Skin of body (tissue), 1 donor: ENCODE measurements at regions not wholly inside any gene's neighbourhood (a gene's known extent, or its start where the extent isn't known, plus 50 kb on each side); places are given as distances from the start of the nearest gene placed in this dataset.

Experiments used
- DNase-seq: peaks from one replicate; lab custom pipeline; 2025; lab: John Stamatoyannopoulos, UW

DNA sequence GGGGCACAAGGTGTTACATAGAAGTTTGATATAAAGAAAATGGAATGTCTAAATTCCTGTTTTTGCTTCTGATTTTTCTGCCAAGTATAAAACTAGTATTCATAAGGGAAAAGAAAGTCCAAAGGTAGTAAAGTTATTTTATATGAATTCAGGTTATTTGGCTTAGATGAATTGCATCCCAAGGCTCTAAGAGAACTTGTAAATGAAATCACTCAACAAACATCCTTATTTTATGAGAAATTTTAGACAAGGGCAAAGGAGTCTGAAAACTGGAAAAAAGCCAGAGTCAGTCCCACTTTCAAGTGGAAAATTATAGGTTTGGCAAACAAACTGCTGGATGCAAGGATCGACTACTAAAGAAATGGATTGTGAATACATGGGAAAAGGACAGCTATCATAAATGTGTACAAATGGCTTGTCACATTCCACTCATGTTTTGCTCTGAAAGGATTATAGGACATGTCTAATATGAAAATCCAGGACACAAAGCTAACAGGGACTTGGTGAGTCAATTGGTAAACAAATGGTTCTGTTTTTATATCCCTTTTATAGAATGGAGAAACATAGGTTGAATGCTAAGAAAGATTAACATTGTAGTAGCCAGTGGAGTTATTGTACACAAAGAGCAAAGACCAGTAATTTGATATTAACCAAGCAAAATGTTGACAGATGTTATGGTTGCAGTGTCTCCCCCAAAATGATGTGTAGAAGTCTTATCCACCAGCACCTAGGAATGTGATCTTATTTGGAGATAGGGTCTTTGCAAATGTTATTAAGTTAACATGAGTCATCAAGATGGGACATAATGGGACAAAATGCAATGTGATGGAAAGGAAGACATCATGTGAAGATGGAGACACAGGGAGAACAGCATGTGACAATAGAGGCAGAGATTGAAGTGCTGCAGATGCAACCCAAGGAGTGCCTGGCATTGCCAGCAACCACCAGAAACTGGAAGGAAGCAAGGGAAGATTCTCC lies 495.7 kb downstream of the TLE1 start:
- no peak for DNase-seq

DNA sequence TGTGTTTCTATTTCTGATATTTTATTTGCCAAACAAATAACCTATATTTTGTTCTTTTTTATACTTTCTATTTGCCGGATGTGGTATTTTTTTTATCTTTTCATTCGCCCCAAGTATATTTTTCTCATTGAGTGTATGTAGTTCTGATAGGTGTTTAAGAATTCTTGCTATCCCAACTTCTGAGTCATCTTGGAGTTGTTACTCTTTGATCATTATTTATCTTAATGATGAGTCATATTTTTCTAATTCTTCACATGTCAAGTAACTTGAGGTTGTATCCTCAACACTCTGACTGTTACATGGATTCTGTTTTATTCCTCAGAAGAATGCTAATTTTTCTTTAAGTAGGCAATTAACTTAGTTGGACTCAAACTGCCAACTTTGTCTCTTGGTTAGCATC lies 498.1 kb downstream of the TLE1 start:
- DNase-seq = no peak

DNA sequence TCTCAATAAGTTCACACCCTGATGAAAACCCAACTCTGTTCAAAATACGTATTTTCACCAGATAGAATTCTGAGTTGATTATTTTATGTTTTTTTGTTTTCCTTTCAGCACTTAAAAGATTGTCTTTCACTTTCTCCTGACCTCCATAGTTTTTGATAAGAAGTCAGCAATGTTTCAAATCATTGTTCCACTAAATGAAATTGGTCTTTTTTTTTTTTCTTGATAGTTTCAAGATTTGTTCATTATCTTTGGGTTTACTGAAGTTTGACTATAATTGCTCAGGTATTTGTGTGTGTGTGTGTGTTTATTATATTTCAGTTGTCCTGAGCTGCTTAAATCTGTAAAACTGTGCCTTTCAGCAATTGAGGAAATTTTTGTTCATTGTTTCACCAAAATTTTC lies 498.7 kb downstream of the TLE1 start:
- DNase-seq = no peak

DNA sequence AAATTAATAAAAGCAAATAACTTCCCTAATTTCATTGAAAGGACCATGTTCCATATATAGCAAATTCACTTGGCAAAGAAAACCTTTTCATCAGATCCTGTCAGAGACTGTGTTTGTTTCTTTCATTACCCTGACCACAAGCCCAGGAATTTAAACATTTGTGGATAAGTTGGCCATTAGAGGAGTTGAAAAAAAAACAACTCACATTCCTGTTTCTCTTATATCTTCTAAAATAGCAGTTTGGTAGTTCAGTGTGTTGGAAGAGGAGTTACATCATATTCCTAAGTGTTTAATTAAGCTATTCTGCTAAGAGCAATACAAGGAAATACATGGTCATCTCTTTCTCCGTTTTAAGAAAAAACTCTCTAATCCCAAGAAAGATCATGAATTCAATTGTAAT lies 505.6 kb downstream of the TLE1 start:
- DNase-seq = no peak

DNA sequence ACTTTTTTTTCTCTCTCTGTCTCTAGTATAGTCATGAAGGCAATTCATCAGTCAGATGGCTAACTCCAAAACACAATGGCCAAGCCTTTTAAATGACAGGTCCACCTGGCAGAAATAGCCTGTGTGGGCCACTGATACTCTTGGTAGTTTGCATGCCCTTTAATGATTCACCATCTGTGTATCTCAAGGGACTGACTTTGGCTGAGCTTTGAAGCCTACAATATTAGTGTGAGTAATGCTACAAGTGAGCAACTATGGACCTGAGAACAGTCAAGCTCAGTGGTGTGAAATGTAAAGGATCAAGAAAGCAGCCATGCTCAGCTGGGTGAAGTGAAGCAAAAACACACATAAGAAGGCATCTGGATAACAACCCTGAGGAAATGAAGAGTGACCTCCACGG lies 506.9 kb downstream of the TLE1 start:
- no peak for DNase-seq

DNA sequence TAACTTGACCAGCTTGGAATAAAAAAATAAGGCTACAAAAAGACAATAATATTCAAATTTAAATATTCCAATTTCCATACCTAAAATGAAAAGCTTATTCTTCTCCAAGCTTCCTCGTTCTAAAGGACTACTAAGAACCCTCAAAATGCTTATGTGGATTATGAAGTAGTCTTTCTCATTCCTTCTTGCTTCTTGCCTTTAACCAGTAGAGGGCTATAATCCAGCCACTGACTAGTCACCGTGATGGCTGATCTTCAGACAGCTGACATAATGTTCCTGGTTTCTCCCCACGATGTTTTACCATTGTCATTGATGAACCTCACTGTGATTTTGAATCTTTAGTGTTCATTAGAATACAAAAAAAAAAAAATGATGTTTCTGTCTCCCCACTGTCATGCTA lies 515.3 kb downstream of the TLE1 start:
- no peak for DNase-seq

DNA sequence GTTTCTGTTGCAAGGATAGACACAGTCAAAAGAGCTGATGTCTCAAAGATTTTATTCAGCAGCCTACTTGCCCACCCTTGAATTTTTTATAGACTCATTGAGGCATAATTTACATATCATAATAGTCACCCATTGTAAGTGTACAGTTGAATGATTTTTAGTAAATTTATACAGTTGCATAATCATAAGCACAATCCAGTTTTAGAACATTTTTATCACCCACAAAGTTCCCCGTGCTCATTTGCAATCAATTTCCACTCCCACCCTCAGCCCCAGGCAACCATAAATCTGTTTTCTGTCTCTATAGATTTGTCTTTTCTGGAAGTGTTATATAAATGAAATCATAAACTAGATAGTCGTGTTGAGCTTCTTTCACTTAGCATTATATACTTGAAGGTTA lies 517.7 kb downstream of the TLE1 start:
- DNase-seq = no peak

DNA sequence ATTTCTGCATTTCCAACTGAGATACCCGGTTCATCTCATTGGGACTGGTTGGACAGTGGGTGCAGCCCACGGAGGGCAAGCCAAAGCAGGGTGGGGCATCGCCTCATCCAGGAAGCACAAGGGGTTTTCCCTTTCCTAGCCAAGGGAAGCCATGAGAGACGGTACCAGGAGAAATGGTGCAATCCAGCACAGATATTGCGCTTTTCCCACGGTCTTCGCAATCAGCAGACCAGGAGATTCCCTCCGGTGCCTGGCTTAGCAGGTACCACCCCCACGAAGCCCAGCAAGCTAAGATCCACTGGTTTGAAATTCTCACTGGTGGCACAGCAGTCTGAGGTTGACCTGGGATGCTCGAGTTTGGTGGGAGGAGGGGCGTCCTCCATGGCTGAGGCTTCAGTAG lies 527.0 kb downstream of the TLE1 start:
- no peak for DNase-seq

DNA sequence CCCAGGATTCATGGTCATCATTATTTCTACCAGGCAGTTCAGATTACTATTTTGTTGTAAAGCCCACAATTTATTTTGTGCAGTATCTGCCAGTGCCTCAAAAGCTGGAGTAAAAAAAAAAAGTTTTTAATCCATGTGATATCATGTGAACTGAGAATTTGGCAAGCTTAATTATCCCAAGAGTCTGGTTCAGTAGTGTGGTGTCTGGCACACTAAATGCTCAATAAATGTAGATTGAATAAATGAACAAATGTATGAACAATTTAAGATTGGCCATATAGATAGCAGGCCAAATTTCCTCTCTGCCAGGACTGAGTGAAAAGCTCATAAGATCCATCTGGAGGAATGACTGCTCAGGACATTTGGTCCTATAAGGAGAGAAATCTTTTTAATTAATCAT lies 533.0 kb downstream of the TLE1 start:
- DNase-seq = no peak

DNA sequence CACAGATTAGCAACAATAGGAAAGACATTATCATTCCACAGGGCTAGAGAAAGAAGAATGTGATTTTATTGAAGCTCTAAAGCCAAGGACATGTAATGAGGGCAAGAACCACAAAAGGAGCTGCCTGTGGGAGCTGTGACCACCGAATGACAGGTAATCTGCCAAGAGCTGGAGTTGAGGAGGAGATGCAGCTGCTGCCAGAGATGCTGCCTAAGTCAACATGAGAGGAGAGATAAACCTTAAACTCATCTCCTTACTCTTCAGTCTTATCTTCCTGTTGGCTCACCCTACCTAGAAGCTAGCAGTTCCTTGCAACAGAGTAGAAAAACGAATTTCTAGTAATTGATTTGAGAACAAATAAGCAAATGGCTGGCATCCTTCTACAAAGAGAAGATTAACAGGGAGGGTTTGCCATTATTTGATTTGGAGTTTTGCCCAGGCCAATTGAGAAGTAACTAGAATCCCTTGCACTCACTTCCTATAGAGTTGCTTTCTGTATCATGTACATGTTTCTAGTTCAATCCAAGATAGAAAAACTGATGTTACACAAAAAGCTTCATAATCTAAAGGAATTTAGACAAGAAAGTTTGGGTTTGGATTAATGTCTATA lies 539.2 kb downstream of the TLE1 start:
- no peak for DNase-seq

DNA sequence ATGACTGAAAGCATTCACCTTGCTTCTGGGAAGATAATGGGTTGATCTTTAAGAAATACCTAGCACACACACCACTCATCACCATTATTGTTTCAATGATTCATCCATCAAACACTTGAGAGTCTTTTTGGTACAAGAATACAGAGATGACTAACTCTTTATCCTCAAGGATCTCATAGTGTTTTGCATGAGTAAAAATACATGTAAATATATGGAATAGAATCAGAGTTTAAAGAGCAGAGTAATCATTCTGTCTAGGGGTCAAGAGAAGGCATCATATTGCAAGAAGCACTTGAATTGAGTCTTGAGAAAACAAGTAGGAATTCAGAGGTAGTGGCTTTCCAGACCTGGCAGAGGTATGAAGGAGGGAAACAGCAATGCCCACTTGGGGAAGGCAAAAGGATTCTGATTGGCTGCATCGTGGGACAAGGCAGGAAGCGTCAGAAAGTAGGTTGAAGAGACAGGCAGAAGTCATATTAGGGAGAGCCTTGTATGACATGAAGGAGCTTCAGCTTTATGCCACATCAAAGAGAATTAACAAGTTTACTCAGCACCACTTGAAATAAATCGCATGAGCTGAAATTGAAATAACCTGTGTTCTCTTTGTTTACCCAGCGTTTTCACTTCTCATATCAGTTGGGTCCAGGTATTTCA lies 542.5 kb downstream of the TLE1 start:
- DNase-seq = no peak

DNA sequence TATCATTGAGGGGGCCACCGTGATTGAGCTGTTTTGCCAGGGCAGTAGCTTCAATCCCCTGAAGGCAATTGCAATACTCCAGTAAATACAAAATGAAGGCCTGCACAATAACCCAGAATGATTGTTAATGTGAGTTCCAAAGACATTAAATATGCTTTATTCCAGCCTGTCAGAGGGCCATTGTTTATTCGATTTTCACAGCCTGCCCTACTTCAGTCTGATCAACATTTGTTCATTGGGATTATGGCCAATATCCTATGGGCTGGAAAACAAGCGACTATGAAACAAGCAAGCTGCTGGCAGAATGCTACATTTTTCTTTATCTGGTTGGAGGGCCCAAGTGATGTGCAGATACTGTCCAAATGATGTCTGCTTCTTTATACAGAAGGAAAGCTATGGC lies 543.1 kb downstream of the TLE1 start:
- DNase-seq = no peak

DNA sequence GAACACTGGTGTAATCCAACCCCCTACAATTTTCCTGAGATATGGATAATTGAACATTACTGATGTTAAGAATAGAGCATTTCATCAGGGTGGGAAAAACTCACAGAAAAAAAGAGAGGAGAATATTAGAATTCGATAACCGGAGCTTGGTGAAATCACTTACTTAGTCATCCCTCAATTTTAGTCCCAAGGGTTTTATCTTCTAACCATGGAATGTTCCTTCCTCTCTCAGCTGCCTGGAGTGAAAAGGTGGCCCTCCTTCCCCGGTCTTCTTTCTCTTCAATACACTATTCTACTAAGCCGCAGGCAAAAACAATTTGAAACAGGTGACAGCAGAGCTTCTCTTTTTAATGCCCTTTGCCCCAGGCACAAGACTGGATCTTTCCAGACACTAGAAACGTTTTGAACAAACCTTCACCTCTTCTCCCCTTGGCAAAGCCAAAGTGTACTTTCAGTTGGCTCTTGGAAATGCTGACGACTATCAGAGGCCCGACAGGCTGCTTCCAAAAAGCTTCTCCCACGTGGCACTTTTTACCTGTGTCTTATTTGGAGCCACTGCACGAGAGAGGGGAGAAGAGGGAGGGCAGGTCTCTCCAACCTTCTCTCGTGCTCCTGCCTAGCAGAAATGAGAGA lies 543.9 kb downstream of the TLE1 start:
- DNase-seq = no peak

DNA sequence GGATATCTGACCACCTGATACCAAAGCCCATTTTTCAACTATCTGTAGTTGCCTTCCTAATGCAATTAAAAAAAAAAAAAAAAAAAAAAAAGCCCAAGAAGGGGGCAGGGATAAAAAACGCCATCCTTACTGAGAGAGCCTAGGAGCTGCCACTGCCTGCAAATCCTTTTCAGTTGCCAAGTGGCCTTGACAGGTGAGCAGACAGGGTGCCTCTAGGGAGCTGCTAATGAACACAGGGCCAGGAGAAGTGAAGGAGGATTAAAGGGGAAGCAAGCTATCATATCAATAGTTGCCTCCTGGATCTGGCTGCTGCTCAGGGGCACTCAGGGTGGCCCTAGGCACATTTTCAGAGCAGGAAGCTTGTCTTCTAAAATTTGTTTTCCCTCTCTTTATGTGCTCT lies 547.4 kb downstream of the TLE1 start:
- no peak for DNase-seq

DNA sequence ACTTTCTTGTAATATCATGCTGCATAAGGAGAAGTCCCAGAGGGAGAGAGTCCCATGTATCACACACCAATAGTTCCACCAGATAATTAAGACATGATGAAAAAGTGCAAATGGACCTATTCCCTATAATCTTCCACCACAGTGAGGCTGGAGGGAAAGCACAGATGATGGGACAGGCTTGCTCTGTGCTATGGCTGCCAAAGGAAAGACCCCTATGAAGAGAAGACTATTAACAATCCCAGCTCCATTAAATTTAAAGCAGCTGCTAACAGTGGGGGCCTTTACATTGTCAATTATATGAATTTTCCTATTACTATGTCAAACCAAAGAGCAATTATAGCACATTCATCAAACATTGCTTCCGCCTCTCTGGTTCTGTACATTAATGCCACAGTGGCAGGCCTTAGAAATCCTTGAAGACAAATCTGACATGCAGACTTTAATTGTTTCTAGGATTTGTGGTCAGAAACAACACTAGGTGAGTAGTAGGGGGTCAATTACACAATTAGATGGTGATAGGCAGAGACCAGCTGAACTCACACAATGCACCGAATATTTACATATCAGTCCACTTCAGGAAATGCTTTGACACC lies 551.3 kb downstream of the TLE1 start:
- DNase-seq = no peak

DNA sequence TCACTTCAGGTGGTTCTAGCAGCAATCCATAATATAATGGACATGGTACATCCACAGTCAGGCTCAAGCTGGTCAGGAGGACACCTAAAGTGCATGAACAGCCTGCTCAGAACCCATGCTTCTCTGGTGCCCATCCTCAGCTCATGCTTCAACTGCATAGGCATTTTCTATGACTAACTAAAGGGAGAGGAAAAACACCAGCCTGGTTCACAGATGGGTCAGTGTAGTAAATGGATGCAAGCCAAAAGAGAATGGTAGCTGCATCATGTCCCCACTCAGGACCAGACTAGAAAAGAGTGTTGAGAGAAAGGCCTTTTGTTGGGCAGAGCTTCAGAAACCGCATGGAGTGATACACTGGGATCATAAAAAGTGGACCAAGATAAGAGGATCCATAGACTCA lies 556.6 kb downstream of the TLE1 start:
- no peak for DNase-seq

DNA sequence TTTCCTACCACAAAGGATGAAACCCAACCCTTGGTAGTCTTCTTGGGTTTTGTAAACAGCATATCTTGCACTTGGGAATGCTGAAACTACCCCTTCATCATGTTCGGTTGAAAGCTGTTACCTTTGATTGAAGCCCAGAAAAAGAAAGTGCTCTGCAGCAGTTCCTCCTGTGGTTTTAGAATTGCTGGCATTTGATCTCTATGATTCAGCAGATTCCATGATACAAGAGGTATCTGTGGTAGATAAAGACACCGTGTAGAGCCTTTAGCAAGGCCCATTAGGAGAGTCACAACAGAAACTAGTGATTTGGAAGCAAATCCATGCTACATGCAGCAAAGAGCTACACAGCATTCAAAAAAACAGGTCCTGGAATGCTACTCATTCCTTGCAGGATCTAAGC lies 557.0 kb downstream of the TLE1 start:
- DNase-seq = no peak

DNA sequence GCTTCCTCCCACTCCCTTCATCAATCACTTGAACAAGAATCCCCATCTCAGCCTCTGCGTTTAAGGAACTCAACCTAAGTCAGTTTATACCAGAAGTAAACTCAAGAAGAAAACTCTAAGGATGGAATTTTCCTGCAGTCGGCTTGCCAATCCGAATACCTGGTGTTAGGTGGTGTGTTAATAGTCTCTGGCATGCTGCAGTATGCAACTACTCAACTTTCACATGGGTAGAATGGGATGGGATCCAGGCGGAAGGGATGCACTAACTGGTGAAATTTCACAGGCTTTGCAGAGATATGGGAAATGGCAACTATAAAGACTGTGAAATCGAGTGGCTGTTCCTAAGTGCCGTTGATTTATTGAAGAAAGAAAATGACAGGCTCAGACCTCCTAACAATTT lies 560.6 kb downstream of the TLE1 start:
- DNase-seq = no peak

DNA sequence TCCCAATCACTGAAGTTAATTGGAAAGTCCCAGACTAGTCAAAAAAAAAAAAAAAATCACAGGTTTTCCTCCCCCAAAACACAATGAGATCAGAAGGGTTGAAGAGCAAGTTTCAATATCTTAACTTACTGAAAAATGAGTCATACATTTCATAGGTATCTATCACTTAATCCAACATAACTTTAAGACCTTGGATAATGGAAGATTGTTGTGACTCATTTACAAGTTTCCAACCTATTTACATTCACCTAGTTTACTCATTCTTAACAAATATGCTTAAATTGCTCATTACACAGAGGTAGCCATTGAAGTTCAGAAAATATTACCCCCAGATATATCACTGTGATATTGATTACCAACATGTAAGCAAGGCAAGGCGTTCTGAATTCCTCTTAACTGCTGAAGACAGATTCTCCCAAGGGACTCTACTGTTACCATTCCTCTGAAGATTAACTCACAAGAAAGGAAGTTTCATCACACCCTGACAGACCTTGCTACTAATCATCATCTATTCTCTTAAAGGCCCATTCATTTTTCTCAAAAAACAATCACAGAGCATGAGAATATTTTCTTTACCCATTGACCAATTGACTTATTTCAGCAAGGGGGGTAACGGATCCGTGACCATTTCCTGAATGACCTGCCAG lies 563.8 kb downstream of the TLE1 start:
- no peak for DNase-seq

DNA sequence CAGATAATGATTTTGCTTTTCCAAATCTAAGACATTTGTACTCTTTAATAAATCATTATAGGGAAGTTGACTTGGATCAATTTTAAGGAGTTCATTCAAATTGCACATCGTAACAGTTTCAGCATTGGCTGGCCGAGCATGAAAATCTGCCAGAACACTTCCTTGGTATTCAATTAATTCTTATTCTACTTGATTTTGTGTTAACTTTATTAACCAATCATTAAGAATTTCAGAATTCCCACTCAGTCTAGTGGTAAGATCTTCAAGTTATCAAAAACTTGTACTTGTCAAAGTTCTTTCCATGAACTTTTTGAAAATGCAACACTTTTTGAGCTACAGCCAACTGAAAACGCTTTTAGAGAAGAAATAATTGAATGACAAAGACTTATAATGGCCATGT lies 565.8 kb downstream of the TLE1 start:
- DNase-seq = no peak

DNA sequence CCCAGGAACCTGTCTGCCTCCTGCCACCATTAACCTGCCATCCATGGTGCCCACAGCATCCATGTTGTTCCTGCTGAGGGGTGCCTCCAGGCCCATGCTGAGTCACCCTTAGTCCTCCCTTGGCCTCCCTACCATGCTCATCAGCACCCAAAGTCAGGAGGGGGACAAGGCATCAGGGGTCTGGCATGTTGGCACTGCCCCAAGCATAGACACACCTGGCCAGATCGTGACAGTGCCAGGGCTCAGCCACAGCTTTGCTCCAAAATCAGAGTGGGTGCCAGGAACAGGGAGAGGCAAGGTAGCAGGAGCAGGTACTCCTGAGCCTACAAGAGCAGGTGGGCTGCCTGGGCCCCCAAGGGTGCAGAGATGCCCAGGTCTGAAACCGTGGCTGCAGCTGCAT lies 566.6 kb downstream of the TLE1 start:
- no peak for DNase-seq
